Urinary bladder (tissue), 3 donors: ENCODE measurements at regions not wholly inside any gene's neighbourhood (a gene's known extent, or its start where the extent isn't known, plus 50 kb on each side); places are given as distances from the start of the nearest gene placed in this dataset.

Source experiments
- DNase-seq: peaks from one replicate; pipeline ENCODE4 v3.0.0-alpha.2; 2015; ENCODE audit errors: extremely low spot score
- H3K27ac ChIP-seq: one replicate; pipeline ENCODE4 v1.5.1; 2013; ENCODE audit warnings: low read depth, mild to moderate bottlenecking, moderate library complexity
- H3K36me3 ChIP-seq: one replicate; pipeline ENCODE4 v1.6.1; 2013; ENCODE audit warnings: mild to moderate bottlenecking, moderate library complexity; ENCODE audit not compliant: insufficient read depth
- H3K4me1 ChIP-seq: one replicate; pipeline ENCODE4 v1.6.1; 2013; ENCODE audit warnings: mild to moderate bottlenecking, moderate library complexity; ENCODE audit not compliant: insufficient read depth
- H3K4me3 ChIP-seq: one replicate; pipeline ENCODE4 v1.5.1; 2013; ENCODE audit warnings: low read depth, low read length
- WGBS: extraction: QIAGEN DNeasy Blood & Tissue Kit; methylation state at CpG from one replicate; pipeline ENCODE4 v1.1.7; 2013; 5-methylcytosine and 5-hydroxymethylcytosine counted together
- donor health status: healthy with polysubstance abuse.
- donor health status: healthy.

DNA sequence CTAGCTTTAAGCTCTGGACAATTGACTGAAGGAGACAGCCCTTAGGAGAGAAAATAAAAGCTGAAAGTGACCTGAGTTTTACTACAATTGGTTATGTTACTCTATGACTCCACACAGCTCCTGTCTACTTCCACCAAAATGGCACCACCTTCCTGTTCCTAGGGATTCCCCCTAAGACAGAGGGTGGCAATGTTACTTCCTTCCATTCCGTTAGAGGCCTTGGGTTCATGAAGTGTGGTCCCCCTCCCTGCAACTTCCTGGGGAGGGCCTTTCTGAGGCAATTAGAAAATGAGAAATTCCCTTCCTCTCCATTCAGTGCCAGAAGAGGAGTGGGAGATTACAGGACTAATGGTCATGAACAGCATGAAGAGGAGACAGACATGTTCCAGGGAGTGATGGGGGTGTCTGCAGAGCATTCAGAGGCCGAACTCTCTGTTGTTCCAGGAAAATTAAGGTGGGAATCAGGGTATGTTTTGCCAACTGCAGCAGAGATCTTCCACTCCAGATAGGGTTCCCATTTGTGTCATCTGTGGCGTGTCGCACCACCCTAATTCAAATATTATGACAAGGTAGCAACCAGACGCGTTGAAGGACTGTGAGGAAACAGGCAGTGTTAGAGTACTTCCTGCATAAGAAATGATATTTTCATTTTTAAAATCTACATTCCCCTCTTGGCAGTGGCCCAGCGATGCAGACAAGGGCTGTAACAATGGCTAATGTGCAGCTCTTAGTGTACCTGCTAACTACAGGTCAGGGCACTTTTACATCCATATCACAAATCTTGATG lies 53.1 kb upstream of the TRIM67 start:
- no peak for DNase-seq
- Histone ChIP-seq H3K36me3 (no peaks in the 10 kb centered on the region), H3K4me1 (no peaks in the 10 kb centered on the region), H3K27ac (no peak overlapping the region), H3K4me3 (no peak overlapping the region)
- 64% methylated on average over 7 of the region's 7 CpGs for WGBS

GRCh38 chr1:231107600-231108326 lies 54.1 kb upstream of the TRIM67 start:
- 72% methylated on average over 12 of the region's 12 CpGs for WGBS
- Histone ChIP-seq H3K27ac (no peak overlapping the region), H3K4me1 (no peaks in the 10 kb centered on the region), H3K4me3 (no peak overlapping the region), H3K36me3 (no peaks in the 10 kb centered on the region)
- no peak for DNase-seq

GRCh38 chr1:231107151-231107550 lies 54.7 kb upstream of the TRIM67 start:
- Histone ChIP-seq H3K4me3 (no peak overlapping the region), H3K4me1 (no peaks in the 10 kb centered on the region), H3K36me3 (no peaks in the 10 kb centered on the region), H3K27ac (no peak overlapping the region)
- DNase-seq: no peak
- 87% methylated on average over 8 of the region's 8 CpGs for WGBS

DNA sequence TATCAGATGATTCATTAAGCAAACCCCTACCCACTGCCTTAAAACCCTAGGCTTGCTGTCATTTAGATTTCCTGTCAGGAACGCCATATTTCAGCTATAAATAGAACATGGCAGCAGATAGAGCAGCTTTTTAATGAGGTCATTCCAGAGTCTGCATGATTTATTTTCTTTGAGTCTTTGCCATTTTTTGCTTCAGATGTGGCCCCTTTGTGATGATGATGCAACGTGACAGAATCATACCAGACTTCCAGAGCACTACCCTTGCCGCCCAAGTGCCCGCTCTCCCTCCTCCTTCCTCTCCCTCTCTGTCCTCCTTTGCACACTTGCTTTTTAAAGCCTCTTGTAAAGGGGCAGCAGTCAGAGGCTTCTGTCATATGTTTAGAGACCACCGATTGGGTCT lies 55.5 kb upstream of the TRIM67 start:
- no peaks in the 10 kb centered on the region for H3K36me3 ChIP-seq
- H3K4me1 ChIP-seq: no peaks in the 10 kb centered on the region
- H3K27ac ChIP-seq: no peak overlapping the region
- peak; percentile 18 for DNase-seq
- H3K4me3 ChIP-seq: no peak overlapping the region
- WGBS: 12% methylated on average over 5 of the region's 5 CpGs

- no peak overlapping the region for H3K27ac ChIP-seq
- no peak overlapping the region for H3K4me3 ChIP-seq
- no peaks in the 10 kb centered on the region for H3K4me1 ChIP-seq
- 84% methylated on average over 2 of the region's 2 CpGs for WGBS
- no peaks in the 10 kb centered on the region for H3K36me3 ChIP-seq
- DNase-seq: no peak
Observed at GRCh38 chr1:231104917-231105316, 56.9 kb upstream of the TRIM67 start.

DNA sequence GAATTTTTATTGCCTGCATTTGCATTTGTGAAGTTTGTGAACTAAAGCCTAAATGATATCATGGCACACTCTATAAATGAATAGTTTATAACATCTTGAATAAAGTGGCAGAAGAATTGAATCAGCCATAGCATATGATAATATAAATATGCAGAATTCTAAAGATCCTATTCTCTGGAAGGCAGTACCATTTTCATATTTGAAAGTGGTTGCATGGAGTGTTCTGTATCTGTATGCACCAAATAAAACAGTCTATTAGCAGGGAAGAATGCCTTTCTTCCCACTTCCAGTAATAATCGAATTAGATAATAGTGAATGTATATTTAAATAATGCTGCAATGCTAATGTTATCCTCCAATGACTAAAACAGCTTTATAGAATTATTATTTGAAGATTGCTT lies 57.9 kb upstream of the TRIM67 start:
- Histone ChIP-seq H3K27ac (no peak overlapping the region), H3K4me1 (no peaks in the 10 kb centered on the region), H3K36me3 (no peaks in the 10 kb centered on the region), H3K4me3 (no peak overlapping the region)
- DNase-seq: no peak
- WGBS: 32% methylated on average over 1 of the region's 1 CpG

DNA sequence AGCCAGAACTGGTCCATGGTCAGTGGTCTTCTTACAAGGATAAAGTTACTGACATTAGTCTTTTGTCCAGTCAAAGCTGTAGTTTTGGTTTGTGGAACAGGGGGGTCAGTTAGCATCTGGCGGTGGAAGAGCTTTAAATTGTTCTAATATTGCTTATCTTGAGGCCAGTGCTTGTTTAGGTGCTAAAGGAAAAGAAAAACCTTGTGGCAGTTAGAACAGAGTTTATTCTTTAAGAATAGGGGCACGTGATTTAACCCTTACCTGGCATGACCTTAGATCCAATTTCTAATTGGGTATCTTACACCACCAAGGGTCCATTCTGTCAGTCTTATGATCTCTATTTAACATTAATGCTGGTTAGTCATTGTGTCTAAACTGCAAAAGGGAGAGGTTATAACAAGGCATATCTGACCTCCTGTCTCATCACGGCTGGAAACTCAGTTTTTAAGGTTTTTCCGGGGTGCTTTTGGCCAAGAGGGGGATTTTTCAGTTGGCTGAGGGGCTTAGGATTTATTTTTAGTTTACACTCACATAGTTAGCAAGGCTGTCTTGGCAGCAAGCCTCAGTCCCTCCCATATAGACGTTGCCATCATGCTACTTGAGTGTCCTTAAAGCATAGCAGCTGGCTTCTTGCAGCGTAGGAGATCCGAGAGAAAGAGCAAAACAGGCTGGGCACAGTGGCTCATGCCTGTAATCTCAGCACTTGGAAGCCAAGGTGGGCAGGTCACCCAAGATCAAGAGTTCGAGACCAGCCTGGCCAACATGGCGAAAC lies 60.1 kb upstream of the FAM89A start:
- Histone ChIP-seq H3K27ac (no peak overlapping the region), H3K36me3 (no peaks in the 10 kb centered on the region), H3K4me1 (no peaks in the 10 kb centered on the region), H3K4me3 (no peak overlapping the region)
- DNase-seq: peak; percentile 41
- WGBS: 30% methylated on average over 9 of the region's 9 CpGs

- H3K4me1 ChIP-seq: no peaks in the 10 kb centered on the region
- 90% methylated on average over 6 of the region's 6 CpGs for WGBS
- DNase-seq: no peak
- H3K27ac ChIP-seq: no peak overlapping the region
- H3K36me3 ChIP-seq: no peaks in the 10 kb centered on the region
- H3K4me3 ChIP-seq: no peak overlapping the region
Observed at GRCh38 chr1:231099311-231099710, 59.3 kb upstream of the FAM89A start.

GRCh38 chr1:231095595-231095994 lies 55.5 kb upstream of the FAM89A start:
- DNase-seq: no peak
- no peak overlapping the region for H3K27ac ChIP-seq
- H3K4me3 ChIP-seq: no peak overlapping the region
- H3K4me1 ChIP-seq: no peaks in the 10 kb centered on the region
- 89% methylated on average over 5 of the region's 5 CpGs for WGBS
- H3K36me3 ChIP-seq: no peaks in the 10 kb centered on the region

DNA sequence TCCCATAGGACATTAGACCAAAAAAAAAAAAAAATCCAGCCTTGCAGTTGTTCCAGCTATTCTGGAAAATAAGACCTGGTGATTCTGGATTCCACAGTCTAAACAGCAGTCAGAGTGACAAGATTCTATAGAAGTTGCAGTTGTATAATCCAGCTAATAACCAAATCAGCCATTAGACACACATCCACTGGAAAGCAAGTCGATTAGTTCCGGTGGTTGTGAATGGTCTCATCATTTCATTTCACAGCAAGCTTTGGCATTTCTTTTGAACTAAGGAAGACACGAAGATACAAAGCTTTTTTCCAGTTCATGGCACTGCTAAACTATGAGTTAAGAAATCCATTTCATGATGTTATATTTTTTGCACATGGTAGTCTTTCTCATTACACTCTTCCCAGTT lies 54.4 kb upstream of the FAM89A start:
- no peak for DNase-seq
- Histone ChIP-seq H3K4me1 (no peaks in the 10 kb centered on the region), H3K36me3 (no peaks in the 10 kb centered on the region), H3K27ac (no peak overlapping the region), H3K4me3 (no peak overlapping the region)
- WGBS: 92% methylated on average over 3 of the region's 3 CpGs

DNA sequence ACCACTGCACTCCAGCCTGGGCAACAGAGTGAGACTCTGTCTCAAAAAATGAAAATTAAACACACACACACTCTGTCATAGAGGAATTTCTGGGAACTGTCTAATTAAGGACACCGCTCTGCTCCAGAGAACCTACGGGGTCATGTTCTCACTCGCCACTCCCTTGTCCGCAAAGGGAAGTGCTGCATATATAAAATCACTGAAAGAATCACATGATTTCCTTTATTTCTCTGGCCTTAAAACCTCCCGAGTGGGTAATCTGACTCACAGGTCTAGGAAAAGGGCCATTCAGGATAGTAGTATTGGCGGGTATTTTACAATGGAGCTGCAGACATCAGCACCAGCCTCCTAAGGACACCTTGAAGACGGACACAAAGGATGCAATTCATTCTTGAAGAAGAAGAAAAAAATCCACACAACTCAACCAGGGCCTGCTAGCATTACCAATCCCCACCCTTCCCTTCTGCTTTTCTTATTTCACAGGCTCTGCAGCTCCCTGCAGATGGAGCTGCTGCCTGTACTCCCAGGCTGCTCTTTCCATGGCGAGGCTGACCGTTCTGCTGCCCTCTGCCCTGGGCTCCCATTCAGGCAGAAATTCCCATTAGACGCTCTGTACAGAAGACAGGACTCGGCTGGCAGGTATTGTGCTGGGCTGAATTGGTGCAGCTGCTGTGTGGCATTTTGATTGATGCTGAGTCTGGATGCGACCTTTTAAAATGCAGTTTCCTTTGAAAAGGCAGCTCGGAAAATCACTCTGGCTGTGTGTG lies 53.3 kb upstream of the FAM89A start:
- Histone ChIP-seq H3K36me3 (no peaks in the 10 kb centered on the region), H3K27ac (no peak overlapping the region), H3K4me3 (no peak overlapping the region), H3K4me1 (no peaks in the 10 kb centered on the region)
- WGBS: 56% methylated on average over 13 of the region's 13 CpGs
- no peak for DNase-seq

- 82% methylated on average over 5 of the region's 5 CpGs for WGBS
- H3K36me3 ChIP-seq: no peaks in the 10 kb centered on the region
- DNase-seq: no peak
- no peak overlapping the region for H3K27ac ChIP-seq
- H3K4me1 ChIP-seq: no peaks in the 10 kb centered on the region
- H3K4me3 ChIP-seq: no peak overlapping the region
Observed at GRCh38 chr1:231092380-231092779, 52.3 kb upstream of the FAM89A start.

GRCh38 chr1:231091831-231092301 lies 51.8 kb upstream of the FAM89A start:
- no peaks in the 10 kb centered on the region for H3K4me1 ChIP-seq
- no peak overlapping the region for H3K4me3 ChIP-seq
- DNase-seq: no peak
- WGBS: 66% methylated on average over 13 of the region's 13 CpGs
- H3K27ac ChIP-seq: no peak overlapping the region
- H3K36me3 ChIP-seq: no peaks in the 10 kb centered on the region
